Chondrocyte (in vitro differentiated cells): ENCODE measurements at regions not wholly inside any gene's neighbourhood (a gene's known extent, or its start where the extent isn't known, plus 50 kb on each side); places are given as distances from the start of the nearest gene placed in this dataset.

Experiments used
- DNase-seq: peaks from one replicate; pipeline ENCODE4 v3.0.0; 2021; ENCODE audit warnings: mixed read lengths, low spot score
- H3K27ac Mint-ChIP-seq: one replicate; pipeline ENCODE4 v1.8.0; 2021; ENCODE audit warnings: mild to moderate bottlenecking, moderate library complexity, mixed read lengths; ENCODE audit not compliant: unreplicated experiment
- H3K27me3 Mint-ChIP-seq: 2 replicates; pipeline ENCODE4 v1.8.0; 2021; ENCODE audit warnings: low read depth, mixed read lengths
- H3K36me3 Mint-ChIP-seq: 2 replicates; pipeline ENCODE4 v1.8.0; 2021; ENCODE audit warnings: low read depth, mixed read lengths
- H3K4me1 Mint-ChIP-seq: 2 replicates; pipeline ENCODE4 v1.8.0; 2021; ENCODE audit warnings: low read depth, mild to moderate bottlenecking, mixed read lengths
- H3K4me3 Mint-ChIP-seq: one replicate; pipeline ENCODE4 v1.8.0; 2021; ENCODE audit warnings: mild to moderate bottlenecking, moderate library complexity, mixed read lengths; ENCODE audit not compliant: unreplicated experiment
- H3K9me3 Mint-ChIP-seq: 2 replicates; pipeline ENCODE4 v1.8.0; 2021; ENCODE audit warnings: low read depth, mixed read lengths
- TF ChIP-seq, protein P1 (sequence below): fragments of 200-600 bp; sonication (generic); IDR thresholded peaks from 2 replicates; pipeline ENCODE4 v1.5.0; 2021; ENCODE audit warnings: antibody characterized with exemption, mild to moderate bottlenecking, moderate library complexity

GRCh38 chr1:94739521-94740061 lies 80.6 kb upstream of the SLC44A3 start:
- Mint-ChIP-seq H3K27me3 (no peaks in the 10 kb centered on the region), H3K9me3 (no peaks in the 10 kb centered on the region), H3K4me3 (no peak overlapping the region), H3K4me1 (peaks cover 72% of the 10 kb centered on the region), H3K27ac (peak overlapping the region; percentile 83), H3K36me3 (no peaks in the 10 kb centered on the region)
- no peak for DNase-seq
- TF ChIP-seq, protein P1, sequence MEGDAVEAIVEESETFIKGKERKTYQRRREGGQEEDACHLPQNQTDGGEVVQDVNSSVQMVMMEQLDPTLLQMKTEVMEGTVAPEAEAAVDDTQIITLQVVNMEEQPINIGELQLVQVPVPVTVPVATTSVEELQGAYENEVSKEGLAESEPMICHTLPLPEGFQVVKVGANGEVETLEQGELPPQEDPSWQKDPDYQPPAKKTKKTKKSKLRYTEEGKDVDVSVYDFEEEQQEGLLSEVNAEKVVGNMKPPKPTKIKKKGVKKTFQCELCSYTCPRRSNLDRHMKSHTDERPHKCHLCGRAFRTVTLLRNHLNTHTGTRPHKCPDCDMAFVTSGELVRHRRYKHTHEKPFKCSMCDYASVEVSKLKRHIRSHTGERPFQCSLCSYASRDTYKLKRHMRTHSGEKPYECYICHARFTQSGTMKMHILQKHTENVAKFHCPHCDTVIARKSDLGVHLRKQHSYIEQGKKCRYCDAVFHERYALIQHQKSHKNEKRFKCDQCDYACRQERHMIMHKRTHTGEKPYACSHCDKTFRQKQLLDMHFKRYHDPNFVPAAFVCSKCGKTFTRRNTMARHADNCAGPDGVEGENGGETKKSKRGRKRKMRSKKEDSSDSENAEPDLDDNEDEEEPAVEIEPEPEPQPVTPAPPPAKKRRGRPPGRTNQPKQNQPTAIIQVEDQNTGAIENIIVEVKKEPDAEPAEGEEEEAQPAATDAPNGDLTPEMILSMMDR: no peak

GRCh38 chr1:94738371-94738770 lies 81.8 kb upstream of the SLC44A3 start:
- TF ChIP-seq, protein P1: no peak
- H3K36me3 Mint-ChIP-seq: no peaks in the 10 kb centered on the region
- H3K4me1 Mint-ChIP-seq: peaks cover 62% of the 10 kb centered on the region
- no peaks in the 10 kb centered on the region for H3K27me3 Mint-ChIP-seq
- no peak overlapping the region for H3K27ac Mint-ChIP-seq
- DNase-seq: no peak
- no peak overlapping the region for H3K4me3 Mint-ChIP-seq
- no peaks in the 10 kb centered on the region for H3K9me3 Mint-ChIP-seq

- H3K27ac Mint-ChIP-seq: peak overlapping the region; percentile 46
These were observed 82.8 kb upstream of the SLC44A3 start for GRCh38 chr1:94737124-94737998.

GRCh38 chr1:94736549-94736948 lies 83.6 kb upstream of the SLC44A3 start:
- no peaks in the 10 kb centered on the region for H3K27me3 Mint-ChIP-seq

More at GRCh38 chr1:94737124-94737998, 82.8 kb upstream of the SLC44A3 start:
- no peaks in the 10 kb centered on the region for H3K27me3 Mint-ChIP-seq
- no peak overlapping the region for H3K4me3 Mint-ChIP-seq
- no peaks in the 10 kb centered on the region for H3K9me3 Mint-ChIP-seq
- no peak for DNase-seq
- H3K4me1 Mint-ChIP-seq: peaks cover 60% of the 10 kb centered on the region
- H3K36me3 Mint-ChIP-seq: no peaks in the 10 kb centered on the region
- TF ChIP-seq, protein P1: no peak

DNA sequence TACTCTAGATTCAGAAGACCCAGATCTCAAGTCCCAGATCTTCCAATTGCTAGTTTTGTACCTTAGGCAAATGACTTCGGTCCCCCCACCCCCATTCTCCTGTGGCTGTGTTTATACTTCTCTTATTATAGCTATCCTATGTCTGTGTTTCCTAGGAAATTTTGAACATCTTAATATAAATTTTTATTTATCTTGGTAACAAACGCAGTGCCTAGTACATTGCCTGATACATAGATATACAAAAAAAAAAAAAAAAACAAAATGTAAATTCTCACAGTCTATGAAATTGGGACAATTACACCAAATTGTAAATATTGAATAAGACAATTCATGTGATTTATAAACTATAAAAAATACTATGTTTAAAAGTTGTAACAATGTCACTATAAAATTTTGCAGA lies 84.1 kb upstream of the SLC44A3 start:
- Mint-ChIP-seq H3K4me1 (peaks cover 58% of the 10 kb centered on the region), H3K27ac (peak overlapping the region; percentile 91), H3K27me3 (no peaks in the 10 kb centered on the region), H3K36me3 (no peaks in the 10 kb centered on the region), H3K9me3 (no peaks in the 10 kb centered on the region), H3K4me3 (no peak overlapping the region)
- TF ChIP-seq, protein P1: no peak
- no peak for DNase-seq

More at GRCh38 chr1:94736549-94736948, 83.6 kb upstream of the SLC44A3 start:
- DNase-seq: no peak
- Mint-ChIP-seq H3K4me3 (no peak overlapping the region), H3K4me1 (peaks cover 59% of the 10 kb centered on the region), H3K9me3 (no peaks in the 10 kb centered on the region), H3K36me3 (no peaks in the 10 kb centered on the region), H3K27ac (no peak overlapping the region)
- TF ChIP-seq, protein P1: no peak
